ENCODE measurements at regions not wholly inside any gene's neighbourhood (a gene's known extent, or its start where the extent isn't known, plus 50 kb on each side); places are given as distances from the start of the nearest gene placed in this dataset.

DNA sequence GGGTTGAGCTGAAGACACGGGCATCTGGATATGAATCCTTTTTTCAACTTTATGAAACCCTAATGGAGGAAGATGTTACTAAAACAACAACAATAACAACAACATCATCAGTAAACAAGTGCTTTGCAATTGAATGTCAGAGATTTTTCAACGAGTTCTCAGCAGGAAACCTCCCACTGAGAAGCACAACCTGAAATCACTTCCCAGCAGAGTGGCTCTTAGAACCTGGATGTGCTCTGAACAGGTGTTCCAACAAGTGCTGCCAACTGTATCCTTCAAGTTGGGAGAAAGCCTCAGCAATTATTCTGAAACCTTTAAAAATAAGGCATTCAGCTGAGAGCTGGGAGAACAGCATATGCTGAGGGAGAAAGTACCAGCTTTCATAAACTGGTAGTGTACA is 1622.7 kb upstream of the CELF4 start:
- no peaks in the 10 kb centered on the region for H3K9me3 ChIP-seq (ENCODE audit: control insufficient read depth in 1 of 2, low read length in 2 of 2)
- Mint-ChIP-seq H3K36me3 (no peaks in the 10 kb centered on the region), H3K9me3 (no peaks in the 10 kb centered on the region), H3K27ac (no peak overlapping the region), H3K4me3 (no peak overlapping the region), H3K4me1 (no peaks in the 10 kb centered on the region), H3K27me3 (no peaks in the 10 kb centered on the region)
- no peak for DNase-seq
- ChIA-PET CTCF (ENCODE audit: partially characterized antibody) (no interaction called here), POLR2A (ENCODE audit: partially characterized antibody) (no interaction called here)
- H3K27ac ChIP-seq (ENCODE audit: low read depth, low read length) = no peak overlapping the region
- H3K4me1 ChIP-seq (ENCODE audit: insufficient read depth, low read length) = no peaks in the 10 kb centered on the region
- no peaks in the 10 kb centered on the region for H3K36me3 ChIP-seq (ENCODE audit: insufficient read depth, low read length)
- intact Hi-C loops (cut with micrococcal nuclease) = no loop called here
- no peak overlapping the region for H3K4me3 ChIP-seq (ENCODE audit: low read length in 2 of 2)
- H3K27me3 ChIP-seq (ENCODE audit: insufficient read depth, low read length) = no peaks in the 10 kb centered on the region

- ChIA-PET CTCF (ENCODE audit: partially characterized antibody) (no interaction called here), POLR2A (ENCODE audit: partially characterized antibody) (no interaction called here)
- Mint-ChIP-seq H3K9me3 (no peaks in the 10 kb centered on the region), H3K4me3 (no peak overlapping the region), H3K4me1 (no peaks in the 10 kb centered on the region), H3K27me3 (no peaks in the 10 kb centered on the region), H3K27ac (no peak overlapping the region), H3K36me3 (no peaks in the 10 kb centered on the region)
- Histone ChIP-seq H3K36me3 (ENCODE audit: insufficient read depth, low read length) (no peaks in the 10 kb centered on the region), H3K27me3 (ENCODE audit: insufficient read depth, low read length) (no peaks in the 10 kb centered on the region), H3K4me3 (ENCODE audit: low read length in 2 of 2) (no peak overlapping the region), H3K27ac (ENCODE audit: low read depth, low read length) (no peak overlapping the region), H3K9me3 (ENCODE audit: control insufficient read depth in 1 of 2, low read length in 2 of 2) (no peaks in the 10 kb centered on the region), H3K4me1 (ENCODE audit: insufficient read depth, low read length) (no peaks in the 10 kb centered on the region)
- intact Hi-C loops (cut with micrococcal nuclease) = no loop called here
- DNase-seq = no peak
These were observed 1620.4 kb upstream of the CELF4 start for GRCh38 chr18:39186008-39186407.

DNA sequence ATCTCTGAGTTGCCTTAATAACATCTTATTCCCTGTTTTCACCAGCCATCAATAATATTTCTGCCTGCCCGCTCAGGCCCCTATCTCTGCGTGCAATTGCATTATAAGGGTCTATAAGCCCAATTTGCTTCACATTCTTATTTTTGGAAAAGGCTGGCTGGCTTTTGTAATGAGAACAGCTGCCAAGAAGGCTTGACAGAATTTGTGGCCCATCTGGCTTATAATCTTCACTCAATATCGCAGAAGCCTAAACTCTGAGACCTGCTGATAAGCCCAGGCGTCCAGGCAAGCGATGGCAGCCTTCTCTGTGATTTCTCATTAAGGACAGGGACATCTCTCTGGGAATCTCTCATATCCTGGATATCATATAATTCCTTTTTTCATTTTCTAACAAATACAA is 1618.6 kb upstream of the CELF4 start:
- ChIA-PET CTCF (ENCODE audit: partially characterized antibody) (no interaction called here), POLR2A (ENCODE audit: partially characterized antibody) (no interaction called here)
- no peak overlapping the region for H3K4me3 Mint-ChIP-seq
- no peaks in the 10 kb centered on the region for H3K4me1 Mint-ChIP-seq
- Histone ChIP-seq H3K9me3 (ENCODE audit: control insufficient read depth in 1 of 2, low read length in 2 of 2) (no peaks in the 10 kb centered on the region), H3K27ac (ENCODE audit: low read depth, low read length) (no peak overlapping the region), H3K36me3 (ENCODE audit: insufficient read depth, low read length) (no peaks in the 10 kb centered on the region), H3K4me1 (ENCODE audit: insufficient read depth, low read length) (no peaks in the 10 kb centered on the region), H3K27me3 (ENCODE audit: insufficient read depth, low read length) (no peaks in the 10 kb centered on the region), H3K4me3 (ENCODE audit: low read length in 2 of 2) (no peak overlapping the region)
- intact Hi-C loops (cut with micrococcal nuclease) = no loop called here
- DNase-seq = no peak
- H3K36me3 Mint-ChIP-seq = no peaks in the 10 kb centered on the region
- H3K27ac Mint-ChIP-seq = no peak overlapping the region
- H3K27me3 Mint-ChIP-seq = no peaks in the 10 kb centered on the region
- H3K9me3 Mint-ChIP-seq = peaks cover 0 to 3% (median 0%) of the 10 kb centered on the region in 8 donors

GRCh38 chr18:39178166-39178565 is 1612.6 kb upstream of the CELF4 start:
- no peak overlapping the region for H3K27ac Mint-ChIP-seq
- intact Hi-C loops (cut with micrococcal nuclease) = no loop called here

DNA sequence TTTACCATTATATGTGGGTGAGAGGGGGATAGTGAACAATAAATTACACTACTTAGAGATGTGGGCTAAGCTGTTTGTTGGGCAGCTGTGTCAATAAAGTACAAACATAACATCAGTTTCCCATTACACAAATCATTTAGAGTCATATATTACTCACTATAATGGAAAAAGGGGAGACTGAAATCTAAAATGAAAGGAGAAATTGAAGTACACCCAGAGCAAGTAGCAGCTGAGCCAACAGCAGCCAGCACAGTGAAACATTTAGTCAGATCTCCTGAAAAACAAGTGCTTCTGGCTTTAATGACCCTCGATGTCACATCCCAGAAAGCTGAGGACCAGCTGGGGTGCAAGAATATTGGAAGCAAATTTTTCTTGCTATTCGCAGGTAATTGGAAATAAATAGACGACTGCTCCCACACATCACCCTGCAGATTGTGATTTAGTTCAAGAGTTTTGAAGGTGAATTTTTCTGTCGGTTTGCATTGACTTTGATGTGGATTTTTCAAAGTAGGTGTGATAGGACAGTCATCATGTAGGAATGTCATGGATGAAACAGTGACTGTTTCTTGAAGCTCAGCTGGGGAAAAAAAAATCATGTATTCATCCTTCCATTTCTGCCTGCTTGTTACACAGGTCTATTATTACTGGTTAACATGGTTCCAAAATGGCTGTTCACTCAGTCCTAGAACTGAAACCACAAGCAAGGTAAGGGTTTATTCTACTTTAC is 1607.3 kb upstream of the CELF4 start:
- no peaks in the 10 kb centered on the region for H3K4me1 ChIP-seq (ENCODE audit: insufficient read depth, low read length)
- DNase-seq = no peak
- Mint-ChIP-seq H3K27me3 (no peaks in the 10 kb centered on the region), H3K4me3 (no peak overlapping the region), H3K36me3 (no peaks in the 10 kb centered on the region), H3K4me1 (no peaks in the 10 kb centered on the region), H3K9me3 (peaks cover 0 to 7% (median under 1%) of the 10 kb centered on the region in 8 donors), H3K27ac (no peak overlapping the region)
- CTCF ChIA-PET (ENCODE audit: partially characterized antibody) = no interaction called here
- H3K27me3 ChIP-seq (ENCODE audit: insufficient read depth, low read length) = no peaks in the 10 kb centered on the region
- no peaks in the 10 kb centered on the region for H3K9me3 ChIP-seq (ENCODE audit: control insufficient read depth in 1 of 2, low read length in 2 of 2)
- POLR2A ChIA-PET (ENCODE audit: partially characterized antibody) = no interaction called here
- intact Hi-C loops (cut with micrococcal nuclease) = no loop called here
- no peak overlapping the region for H3K4me3 ChIP-seq (ENCODE audit: low read length in 2 of 2)
- H3K36me3 ChIP-seq (ENCODE audit: insufficient read depth, low read length) = no peaks in the 10 kb centered on the region
- no peak overlapping the region for H3K27ac ChIP-seq (ENCODE audit: low read depth, low read length)

More at GRCh38 chr18:39178166-39178565, 1612.6 kb upstream of the CELF4 start:
- H3K27ac ChIP-seq (ENCODE audit: low read depth, low read length) = no peak overlapping the region
- Mint-ChIP-seq H3K36me3 (no peaks in the 10 kb centered on the region), H3K4me3 (no peak overlapping the region), H3K4me1 (no peaks in the 10 kb centered on the region), H3K27me3 (no peaks in the 10 kb centered on the region), H3K9me3 (peaks cover 0 to 5% (median 2%) of the 10 kb centered on the region in 8 donors)
- no peaks in the 10 kb centered on the region for H3K36me3 ChIP-seq (ENCODE audit: insufficient read depth, low read length)
- H3K4me1 ChIP-seq (ENCODE audit: insufficient read depth, low read length) = no peaks in the 10 kb centered on the region
- no peak overlapping the region for H3K4me3 ChIP-seq (ENCODE audit: low read length in 2 of 2)
- H3K27me3 ChIP-seq (ENCODE audit: insufficient read depth, low read length) = no peaks in the 10 kb centered on the region
- ChIA-PET CTCF (ENCODE audit: partially characterized antibody) (no interaction called here), POLR2A (ENCODE audit: partially characterized antibody) (no interaction called here)
- DNase-seq = no peak
- no peaks in the 10 kb centered on the region for H3K9me3 ChIP-seq (ENCODE audit: control insufficient read depth in 1 of 2, low read length in 2 of 2)

DNA sequence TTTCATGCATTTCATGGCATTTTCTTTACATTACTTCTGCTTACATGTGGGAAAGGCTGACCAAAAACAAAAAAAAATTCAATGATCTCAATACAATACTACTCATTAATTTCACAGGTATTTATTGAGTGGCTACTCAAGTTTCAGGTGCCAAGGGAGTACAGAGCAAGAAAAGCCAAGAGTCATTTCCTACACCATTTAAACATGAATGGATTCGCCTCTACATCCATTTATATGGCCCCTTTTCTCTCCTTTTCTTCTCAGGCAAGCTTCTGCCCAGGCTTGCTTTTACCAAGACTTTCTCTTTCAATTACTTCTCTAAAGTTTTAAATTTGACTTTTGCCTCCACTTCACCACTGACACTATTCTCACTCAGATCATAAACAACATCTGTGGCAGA is 1603.1 kb upstream of the CELF4 start:
- ChIA-PET CTCF (ENCODE audit: partially characterized antibody) (no interaction called here), POLR2A (ENCODE audit: partially characterized antibody) (no interaction called here)
- no peaks in the 10 kb centered on the region for H3K4me1 Mint-ChIP-seq
- Histone ChIP-seq H3K4me1 (ENCODE audit: insufficient read depth, low read length) (no peaks in the 10 kb centered on the region), H3K27ac (ENCODE audit: low read depth, low read length) (no peak overlapping the region), H3K9me3 (ENCODE audit: control insufficient read depth in 1 of 2, low read length in 2 of 2) (no peaks in the 10 kb centered on the region), H3K36me3 (ENCODE audit: insufficient read depth, low read length) (no peaks in the 10 kb centered on the region), H3K4me3 (ENCODE audit: low read length in 2 of 2) (no peak overlapping the region), H3K27me3 (ENCODE audit: insufficient read depth, low read length) (no peaks in the 10 kb centered on the region)
- H3K27me3 Mint-ChIP-seq = no peaks in the 10 kb centered on the region
- H3K27ac Mint-ChIP-seq = no peak overlapping the region
- no peak overlapping the region for H3K4me3 Mint-ChIP-seq
- H3K36me3 Mint-ChIP-seq = no peaks in the 10 kb centered on the region
- H3K9me3 Mint-ChIP-seq = peaks cover 0 to 11% (median 3%) of the 10 kb centered on the region in 8 donors
- intact Hi-C loops (cut with micrococcal nuclease) = no loop called here
- DNase-seq = no peak

- H3K36me3 Mint-ChIP-seq = no peaks in the 10 kb centered on the region
- intact Hi-C loops (cut with micrococcal nuclease) = no loop called here
- no peaks in the 10 kb centered on the region for H3K36me3 ChIP-seq (ENCODE audit: insufficient read depth, low read length)
- peaks cover 0 to 11% (median 4%) of the 10 kb centered on the region in 8 donors for H3K9me3 Mint-ChIP-seq
- H3K27ac Mint-ChIP-seq = no peak overlapping the region
- no peaks in the 10 kb centered on the region for H3K27me3 Mint-ChIP-seq
- CTCF ChIA-PET (ENCODE audit: partially characterized antibody) = no interaction called here
- no peak overlapping the region for H3K4me3 Mint-ChIP-seq
- no peak for DNase-seq
- H3K4me1 ChIP-seq (ENCODE audit: insufficient read depth, low read length) = no peaks in the 10 kb centered on the region
- no peaks in the 10 kb centered on the region for H3K27me3 ChIP-seq (ENCODE audit: insufficient read depth, low read length)
- no peaks in the 10 kb centered on the region for H3K4me1 Mint-ChIP-seq
- H3K27ac ChIP-seq (ENCODE audit: low read depth, low read length) = no peak overlapping the region
- H3K4me3 ChIP-seq (ENCODE audit: low read length in 2 of 2) = no peak overlapping the region
- POLR2A ChIA-PET (ENCODE audit: partially characterized antibody) = no interaction called here
- no peaks in the 10 kb centered on the region for H3K9me3 ChIP-seq (ENCODE audit: control insufficient read depth in 1 of 2, low read length in 2 of 2)
These were observed 1602.4 kb upstream of the CELF4 start for GRCh38 chr18:39167990-39168389.

GRCh38 chr18:39166776-39167175 is 1601.2 kb upstream of the CELF4 start:
- H3K27me3 ChIP-seq (ENCODE audit: insufficient read depth, low read length) = no peaks in the 10 kb centered on the region
- no peak overlapping the region for H3K27ac ChIP-seq (ENCODE audit: low read depth, low read length)
- Mint-ChIP-seq H3K36me3 (no peaks in the 10 kb centered on the region), H3K9me3 (peaks cover 0 to 11% (median 4%) of the 10 kb centered on the region in 8 donors), H3K27me3 (no peaks in the 10 kb centered on the region), H3K4me1 (no peaks in the 10 kb centered on the region), H3K4me3 (no peak overlapping the region), H3K27ac (no peak overlapping the region)
- DNase-seq = no peak
- H3K9me3 ChIP-seq (ENCODE audit: control insufficient read depth in 1 of 2, low read length in 2 of 2) = no peaks in the 10 kb centered on the region
- no peak overlapping the region for H3K4me3 ChIP-seq (ENCODE audit: low read length in 2 of 2)
- ChIA-PET CTCF (ENCODE audit: partially characterized antibody) (no interaction called here), POLR2A (ENCODE audit: partially characterized antibody) (no interaction called here)
- H3K36me3 ChIP-seq (ENCODE audit: insufficient read depth, low read length) = no peaks in the 10 kb centered on the region
- no peaks in the 10 kb centered on the region for H3K4me1 ChIP-seq (ENCODE audit: insufficient read depth, low read length)
- intact Hi-C loops (cut with micrococcal nuclease) = no loop called here

Data from CD4-positive, alpha-beta memory T cell (primary cell).